ENCODE measurements at regions not wholly inside any gene's neighbourhood (a gene's known extent, or its start where the extent isn't known, plus 50 kb on each side); places are given as distances from the start of the nearest gene placed in this dataset.

DNA sequence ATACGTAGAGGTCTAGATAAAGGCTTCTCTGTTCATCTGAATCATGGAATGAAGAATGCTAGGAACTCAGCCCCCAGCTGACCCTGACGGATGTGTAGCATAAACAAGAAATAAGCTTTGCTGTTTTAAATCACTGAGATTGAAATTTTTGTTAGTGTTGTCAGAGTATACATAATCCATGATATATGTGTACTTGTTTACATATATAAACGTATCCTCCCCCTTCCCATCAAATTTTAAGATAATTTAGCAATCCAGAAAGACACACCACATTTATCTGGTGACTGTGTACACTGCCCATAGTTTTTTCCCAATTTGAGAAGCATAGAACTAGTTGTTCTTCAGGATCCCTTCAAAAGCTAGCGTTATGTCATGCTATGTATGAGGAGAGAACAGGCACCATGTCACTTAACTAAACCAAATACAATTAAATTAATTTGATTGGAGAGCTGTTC is 80.8 kb upstream of the OSMR start:
- no peak overlapping the region for H3K27ac Mint-ChIP-seq
- no peak for DNase-seq (ENCODE audit: low spot score in 2 of 2)
- H3K36me3 Mint-ChIP-seq = no peaks in the 10 kb centered on the region
- no peaks in the 10 kb centered on the region for H3K9me3 Mint-ChIP-seq
- ATAC-seq = no peak
- H3K4me3 Mint-ChIP-seq = no peak overlapping the region
- H3K4me1 Mint-ChIP-seq = no peaks in the 10 kb centered on the region

DNA sequence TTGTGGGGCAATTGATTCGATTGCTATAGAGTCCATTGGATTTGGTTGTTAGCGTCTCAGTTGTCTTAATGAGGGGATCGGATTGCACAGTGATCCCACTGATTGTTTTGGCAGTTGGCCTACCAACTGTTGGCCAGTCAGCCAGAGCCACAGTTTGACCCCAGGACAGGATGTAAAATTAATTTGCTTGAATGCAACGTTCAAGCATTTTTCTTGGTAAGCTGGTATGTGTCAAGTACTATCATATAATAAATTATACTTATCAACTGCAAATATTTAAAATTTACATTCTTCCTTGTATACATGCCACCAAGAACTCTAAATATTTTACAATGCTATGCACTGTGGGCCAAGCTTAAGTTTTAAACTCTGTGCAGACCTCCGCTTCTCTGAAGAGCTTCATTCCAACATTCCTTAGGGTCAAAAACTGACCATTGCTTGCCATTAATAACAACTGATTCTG is 80.4 kb upstream of the OSMR start:
- Mint-ChIP-seq H3K36me3 (no peaks in the 10 kb centered on the region), H3K9me3 (no peaks in the 10 kb centered on the region), H3K4me3 (no peak overlapping the region), H3K27ac (no peak overlapping the region), H3K4me1 (no peaks in the 10 kb centered on the region)
- ATAC-seq (no peak), DNase-seq (ENCODE audit: low spot score in 2 of 2) (no peak)

GRCh38 chr5:38766151-38766550 is 79.7 kb upstream of the OSMR start:
- DNase-seq (ENCODE audit: low spot score in 2 of 2) = no peak
- Mint-ChIP-seq H3K36me3 (no peaks in the 10 kb centered on the region), H3K4me3 (no peak overlapping the region), H3K4me1 (no peaks in the 10 kb centered on the region), H3K27ac (no peak overlapping the region), H3K9me3 (no peaks in the 10 kb centered on the region)
- ATAC-seq = no peak

- no peaks in the 10 kb centered on the region for H3K9me3 Mint-ChIP-seq
- no peak overlapping the region for H3K4me3 Mint-ChIP-seq
- no peaks in the 10 kb centered on the region for H3K4me1 Mint-ChIP-seq
- H3K27ac Mint-ChIP-seq = no peak overlapping the region
- no peak for ATAC-seq
- DNase-seq (ENCODE audit: low spot score in 2 of 2) = no peak
- H3K36me3 Mint-ChIP-seq = no peaks in the 10 kb centered on the region
Observed at GRCh38 chr5:38768412-38769211, 77.2 kb upstream of the OSMR start.

DNA sequence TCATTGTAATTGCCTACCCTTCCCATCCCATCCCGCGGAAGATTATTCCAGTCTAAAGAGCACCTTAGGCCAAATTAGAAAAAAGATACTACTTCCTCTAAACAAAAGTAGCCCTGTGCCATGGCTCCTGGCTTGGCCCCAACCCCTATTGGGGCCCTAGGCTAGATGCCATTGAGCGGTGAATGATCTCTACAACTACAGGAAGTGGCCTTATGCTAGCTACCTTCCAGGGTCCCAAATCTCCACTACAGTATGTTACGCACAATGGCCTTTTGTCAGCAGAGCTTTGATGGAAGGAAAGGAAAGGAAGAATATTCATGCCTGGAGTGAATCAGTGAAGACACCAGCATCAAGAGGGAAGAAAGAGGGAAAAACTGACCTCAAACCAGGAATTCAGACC is 73.3 kb upstream of the OSMR start:
- Mint-ChIP-seq H3K4me3 (no peak overlapping the region), H3K9me3 (no peaks in the 10 kb centered on the region), H3K36me3 (no peaks in the 10 kb centered on the region), H3K4me1 (no peaks in the 10 kb centered on the region), H3K27ac (no peak overlapping the region)
- ATAC-seq (no peak), DNase-seq (ENCODE audit: low spot score in 2 of 2) (no peak)

DNA sequence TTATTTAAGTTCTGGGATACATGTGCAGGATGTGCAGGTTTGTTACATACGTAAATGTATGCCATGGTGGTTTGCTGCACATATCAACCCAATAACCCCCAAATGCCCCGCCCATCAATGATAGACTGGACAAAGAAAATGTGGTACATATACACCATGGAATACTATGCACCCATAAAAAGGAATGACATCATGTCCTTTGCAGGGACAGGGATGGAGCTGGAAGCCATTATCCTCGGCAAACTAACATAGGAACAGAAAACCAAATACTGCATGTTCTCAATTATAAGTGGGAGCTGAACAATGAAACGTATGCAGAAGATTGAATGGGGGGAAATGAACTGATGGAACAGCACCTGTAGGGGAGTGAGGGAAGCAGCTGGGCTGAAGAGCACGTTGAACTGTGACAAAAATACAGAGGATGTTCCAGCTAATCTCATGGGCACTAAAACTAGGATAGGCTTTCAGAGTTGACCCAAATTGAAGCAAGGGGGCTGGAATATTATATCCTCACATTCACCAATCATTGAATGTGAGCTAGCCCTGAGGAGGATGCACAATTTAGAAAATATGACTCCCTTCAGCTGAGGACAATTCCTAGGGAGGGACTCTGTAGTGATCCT is 70.5 kb upstream of the OSMR start:
- ATAC-seq (no peak), DNase-seq (ENCODE audit: low spot score in 2 of 2) (no peak)
- Mint-ChIP-seq H3K4me3 (no peak overlapping the region), H3K27ac (no peak overlapping the region), H3K36me3 (no peaks in the 10 kb centered on the region), H3K9me3 (no peaks in the 10 kb centered on the region), H3K4me1 (no peaks in the 10 kb centered on the region)

DNA sequence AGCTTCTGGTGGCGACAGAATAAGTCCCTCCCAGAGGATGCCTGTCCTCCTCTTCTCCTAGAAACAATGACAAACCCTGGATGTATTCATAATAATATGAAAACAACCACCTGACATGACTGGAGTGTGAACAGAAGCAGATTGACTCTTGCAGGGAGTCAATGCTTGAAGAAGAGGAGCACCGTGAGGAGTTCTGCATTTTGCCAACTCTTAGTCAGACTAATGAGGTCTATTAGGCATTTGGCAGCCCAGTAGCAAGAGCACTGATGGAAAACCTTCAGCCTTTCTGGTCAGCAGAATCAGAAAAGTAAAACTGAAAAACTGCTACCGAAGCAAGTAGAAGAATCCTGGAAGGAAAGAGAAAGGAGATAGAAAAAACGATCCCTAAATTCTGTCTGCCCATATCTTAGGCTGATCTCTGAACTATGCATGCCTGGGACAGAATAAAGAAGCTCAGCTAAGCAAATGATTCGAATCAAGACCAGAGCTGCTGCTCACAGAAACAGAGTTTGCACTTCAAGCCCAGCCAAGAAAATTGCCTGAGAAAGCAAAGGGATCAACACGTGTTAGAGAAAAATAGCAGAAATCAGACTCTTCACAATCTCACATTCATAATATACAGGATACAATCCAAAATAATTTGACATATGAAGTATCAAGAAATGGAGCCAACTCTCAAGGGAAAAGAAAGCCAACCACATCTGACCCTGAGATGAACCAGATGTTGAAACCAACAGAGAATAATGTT is 69.5 kb upstream of the OSMR start:
- Mint-ChIP-seq H3K4me3 (no peak overlapping the region), H3K27ac (no peak overlapping the region), H3K36me3 (no peaks in the 10 kb centered on the region), H3K4me1 (no peaks in the 10 kb centered on the region), H3K9me3 (no peaks in the 10 kb centered on the region)
- DNase-seq (ENCODE audit: low spot score in 2 of 2) (no peak), ATAC-seq (no peak)

DNA sequence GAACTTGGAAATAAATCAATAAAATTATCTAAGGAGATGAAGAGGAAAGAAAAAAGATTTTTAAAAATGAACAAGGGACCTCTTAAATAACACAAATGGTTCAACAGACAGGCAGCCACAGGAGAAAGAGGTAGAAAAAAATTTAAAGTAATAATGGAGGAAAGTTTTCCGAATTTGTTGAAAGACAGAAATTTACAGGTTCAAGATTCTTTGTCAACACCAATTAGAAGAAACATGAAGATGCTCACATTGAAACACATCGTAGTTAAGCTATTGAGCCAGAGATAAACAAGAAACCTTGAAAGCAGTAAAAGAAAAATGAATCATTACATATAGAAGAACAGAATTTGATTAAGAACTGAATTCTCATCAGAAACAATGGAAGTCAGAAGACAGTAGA is 68.7 kb upstream of the OSMR start:
- no peaks in the 10 kb centered on the region for H3K36me3 Mint-ChIP-seq
- no peak overlapping the region for H3K27ac Mint-ChIP-seq
- no peaks in the 10 kb centered on the region for H3K4me1 Mint-ChIP-seq
- no peak for ATAC-seq
- no peak for DNase-seq (ENCODE audit: low spot score in 2 of 2)
- H3K4me3 Mint-ChIP-seq = no peak overlapping the region
- H3K9me3 Mint-ChIP-seq = no peaks in the 10 kb centered on the region

DNA sequence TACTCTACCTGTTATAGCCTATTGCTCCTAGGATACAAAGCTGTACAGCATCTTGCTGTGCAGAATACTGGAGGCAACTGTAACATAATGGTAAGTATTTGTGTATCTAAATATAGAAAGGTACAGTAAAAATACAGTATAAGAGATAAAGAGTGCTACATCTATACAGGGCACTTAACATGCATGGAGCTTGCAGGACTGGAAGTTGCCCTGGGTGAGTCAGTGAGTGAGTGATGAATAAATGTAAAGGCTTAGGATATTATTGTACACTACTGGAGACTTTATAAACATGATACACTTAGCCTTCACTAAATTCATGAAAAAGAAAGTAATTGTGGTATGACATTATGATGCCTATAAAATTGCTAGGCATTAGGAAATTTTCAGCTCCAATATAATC is 65.5 kb upstream of the OSMR start:
- Mint-ChIP-seq H3K9me3 (no peaks in the 10 kb centered on the region), H3K36me3 (no peaks in the 10 kb centered on the region), H3K27ac (no peak overlapping the region), H3K4me3 (no peak overlapping the region), H3K4me1 (no peaks in the 10 kb centered on the region)
- DNase-seq (ENCODE audit: low spot score in 2 of 2) (no peak), ATAC-seq (no peak)

- Mint-ChIP-seq H3K9me3 (peaks cover 3% of the 10 kb centered on the region), H3K27ac (no peak overlapping the region)
Observed at GRCh38 chr5:38780945-38781344, 64.9 kb upstream of the OSMR start.

GRCh38 chr5:38782180-38782835 is 63.5 kb upstream of the OSMR start:
- H3K4me3 Mint-ChIP-seq = no peak overlapping the region
- DNase-seq (ENCODE audit: low spot score in 2 of 2) (no peak), ATAC-seq (no peak)
- no peaks in the 10 kb centered on the region for H3K4me1 Mint-ChIP-seq
- H3K36me3 Mint-ChIP-seq = no peaks in the 10 kb centered on the region
- H3K9me3 Mint-ChIP-seq = peaks cover 5% of the 10 kb centered on the region
- no peak overlapping the region for H3K27ac Mint-ChIP-seq

More at GRCh38 chr5:38780945-38781344, 64.9 kb upstream of the OSMR start:
- ATAC-seq (no peak), DNase-seq (ENCODE audit: low spot score in 2 of 2) (no peak)
- no peaks in the 10 kb centered on the region for H3K4me1 Mint-ChIP-seq
- no peaks in the 10 kb centered on the region for H3K36me3 Mint-ChIP-seq
- H3K4me3 Mint-ChIP-seq = no peak overlapping the region

DNA sequence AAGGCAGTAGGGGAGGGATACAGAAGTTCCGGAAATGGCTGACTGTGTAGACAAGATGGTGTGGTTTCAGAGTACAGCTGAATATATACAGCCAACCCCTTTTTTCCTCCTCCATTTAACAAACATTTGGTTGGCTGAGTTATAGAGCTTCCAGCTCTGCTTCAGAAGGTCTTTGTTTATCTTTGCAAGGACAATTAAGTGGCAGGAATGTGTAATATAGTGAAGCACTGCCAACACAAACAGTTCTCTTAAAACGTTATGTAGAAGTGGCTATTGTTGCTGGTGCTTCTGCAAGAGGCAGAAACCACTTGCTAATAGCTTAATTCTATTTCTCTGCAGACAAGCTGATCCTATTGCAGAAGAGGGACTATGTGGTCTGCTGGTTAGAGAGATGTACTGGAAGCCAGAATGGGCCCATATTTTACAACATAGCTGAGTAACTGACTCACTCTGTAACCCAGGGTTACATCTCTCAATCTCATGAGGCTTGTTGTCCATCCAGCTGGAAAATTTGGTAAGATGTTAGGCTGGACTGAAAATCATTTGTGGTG is 62.7 kb upstream of the OSMR start:
- H3K36me3 Mint-ChIP-seq = no peaks in the 10 kb centered on the region
- ATAC-seq = no peak
- no peak overlapping the region for H3K27ac Mint-ChIP-seq
- no peak overlapping the region for H3K4me3 Mint-ChIP-seq
- peaks cover 5% of the 10 kb centered on the region for H3K9me3 Mint-ChIP-seq
- DNase-seq (ENCODE audit: low spot score in 2 of 2) = no peak
- H3K4me1 Mint-ChIP-seq = no peaks in the 10 kb centered on the region

- Mint-ChIP-seq H3K4me3 (no peak overlapping the region), H3K4me1 (no peaks in the 10 kb centered on the region), H3K27ac (no peak overlapping the region), H3K36me3 (no peaks in the 10 kb centered on the region), H3K9me3 (peaks cover 5% of the 10 kb centered on the region)
- no peak for DNase-seq (ENCODE audit: low spot score in 2 of 2)
- no peak for ATAC-seq
Observed at GRCh38 chr5:38789134-38789533, 56.7 kb upstream of the OSMR start.

DNA sequence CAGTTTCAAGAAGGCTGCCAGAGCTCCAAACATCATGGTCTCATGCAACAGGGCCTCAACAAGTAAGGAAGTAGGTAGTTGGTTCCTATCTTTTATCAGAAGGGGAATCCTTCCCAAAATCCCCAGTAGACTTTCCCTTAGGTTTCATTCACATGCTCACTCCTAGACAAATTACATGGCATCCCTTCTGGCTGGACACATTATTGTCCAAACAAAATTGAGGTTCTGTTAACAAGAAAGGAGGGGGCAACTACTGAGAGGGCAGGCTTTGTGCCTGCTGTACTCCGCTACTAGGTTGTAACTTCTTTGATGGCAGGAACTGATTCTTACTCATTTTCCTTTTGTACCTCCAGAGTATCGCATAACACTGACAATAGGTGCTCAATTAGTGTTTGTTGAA is 56.0 kb upstream of the OSMR start:
- Mint-ChIP-seq H3K9me3 (peaks cover 5% of the 10 kb centered on the region), H3K4me3 (no peak overlapping the region), H3K36me3 (no peaks in the 10 kb centered on the region), H3K27ac (no peak overlapping the region), H3K4me1 (no peaks in the 10 kb centered on the region)
- DNase-seq (ENCODE audit: low spot score in 2 of 2) (no peak), ATAC-seq (no peak)

- Mint-ChIP-seq H3K4me3 (no peak overlapping the region), H3K36me3 (no peaks in the 10 kb centered on the region), H3K4me1 (no peaks in the 10 kb centered on the region), H3K27ac (no peak overlapping the region), H3K9me3 (peaks cover 5% of the 10 kb centered on the region)
- DNase-seq (ENCODE audit: low spot score in 2 of 2) (no peak), ATAC-seq (no peak)
Observed at GRCh38 chr5:38790268-38790667, 55.5 kb upstream of the OSMR start.
